H9 (cell line): ENCODE measurements at regions not wholly inside any gene's neighbourhood (a gene's known extent, or its start where the extent isn't known, plus 50 kb on each side); places are given as distances from the start of the nearest gene placed in this dataset.

Source experiments
- DNase-seq: peaks from one replicate; pipeline ENCODE4 v3.0.0-alpha.2; 2017
- H2AFZ ChIP-seq: one replicate; pipeline ENCODE4 v1.6.1; 2013; ENCODE audit warnings: mild to moderate bottlenecking, low read length, control low read depth, moderate library complexity
- H2AK5ac ChIP-seq: 2 replicates; pipeline ENCODE4 v1.6.1; 2013; ENCODE audit warnings: low read length, control low read depth, mixed read lengths; ENCODE audit not compliant: insufficient read length
- H2BK120ac ChIP-seq: one replicate; pipeline ENCODE4 v1.6.1; 2013; ENCODE audit warnings: low read depth, mild to moderate bottlenecking, low read length, control low read depth, inconsistent platforms; ENCODE audit not compliant: poor library complexity, severe bottlenecking
- H2BK12ac ChIP-seq: 2 replicates; pipeline ENCODE4 v1.6.1; 2013; ENCODE audit warnings: low read length, control low read depth, mixed read lengths, low read depth; ENCODE audit not compliant: insufficient read length
- H2BK15ac ChIP-seq: 2 replicates; pipeline ENCODE4 v1.6.1; 2013; ENCODE audit warnings: low read depth, low read length, control low read depth
- H2BK20ac ChIP-seq: one replicate; pipeline ENCODE4 v1.6.1; 2013; ENCODE audit warnings: low read depth, mild to moderate bottlenecking, low read length, control low read depth, inconsistent platforms; ENCODE audit not compliant: poor library complexity, severe bottlenecking
- H2BK5ac ChIP-seq: 2 replicates; pipeline ENCODE4 v1.6.1; 2013; ENCODE audit warnings: low read length, control low read depth, mixed read lengths; ENCODE audit not compliant: insufficient read length
- H3K14ac ChIP-seq: 2 replicates; pipeline ENCODE4 v1.6.1; 2013; ENCODE audit warnings: low read length, control low read depth; ENCODE audit not compliant: insufficient read depth
- H3K18ac ChIP-seq: 2 replicates; pipeline ENCODE4 v1.6.1; 2013; ENCODE audit warnings: low read depth, mild to moderate bottlenecking, mixed read lengths, low read length, control low read depth; ENCODE audit not compliant: insufficient read length
- H3K23ac ChIP-seq: 2 replicates; pipeline ENCODE4 v1.6.1; 2013; ENCODE audit warnings: low read length, control low read depth, mixed read lengths, low read depth; ENCODE audit not compliant: insufficient read length
- H3K23me2 ChIP-seq: 2 replicates; pipeline ENCODE4 v1.6.1; 2013; ENCODE audit warnings: low read depth, mild to moderate bottlenecking, mixed read lengths, low read length, control low read depth; ENCODE audit not compliant: insufficient read length, poor library complexity, severe bottlenecking
- H3K27ac ChIP-seq: 2 replicates; pipeline ENCODE4 v1.5.1; 2013; ENCODE audit warnings: low read length, control low read depth, mixed read lengths, low read depth; ENCODE audit not compliant: insufficient read length
- H3K27me3 ChIP-seq: 2 replicates; pipeline ENCODE4 v1.6.1; 2013; ENCODE audit warnings: low read length, control low read depth, inconsistent platforms; ENCODE audit not compliant: insufficient read depth
- H3K4ac ChIP-seq: 2 replicates; pipeline ENCODE4 v1.6.1; 2013; ENCODE audit warnings: low read depth, mild to moderate bottlenecking, control low read depth, inconsistent platforms, low read length, moderate library complexity
- H3K4me1 ChIP-seq: 2 replicates; pipeline ENCODE4 v1.6.1; 2013; ENCODE audit warnings: low read length, control low read depth, inconsistent platforms; ENCODE audit not compliant: insufficient read depth
- H3K4me2 ChIP-seq: 2 replicates; pipeline ENCODE4 v1.6.1; 2013; ENCODE audit warnings: low read length, control low read depth, mixed read lengths; ENCODE audit not compliant: insufficient read length, insufficient read depth
- H3K56ac ChIP-seq: 2 replicates; pipeline ENCODE4 v1.6.1; 2013; ENCODE audit warnings: low read depth, mild to moderate bottlenecking, mixed read lengths, low read length, control low read depth; ENCODE audit not compliant: insufficient read length
- H3K79me1 ChIP-seq: 2 replicates; pipeline ENCODE4 v1.6.1; 2013; ENCODE audit warnings: low read depth, mild to moderate bottlenecking, moderate library complexity, low read length, control low read depth, inconsistent platforms; ENCODE audit not compliant: insufficient read depth, poor library complexity, severe bottlenecking
- H3K79me2 ChIP-seq: 2 replicates; pipeline ENCODE4 v1.6.1; 2013; ENCODE audit warnings: low read length, control low read depth, inconsistent platforms; ENCODE audit not compliant: insufficient read depth
- H3K9ac ChIP-seq: 2 replicates; pipeline ENCODE4 v1.6.1; 2013; ENCODE audit warnings: low read length, control low read depth, mixed read lengths; ENCODE audit not compliant: insufficient read length; ENCODE audit errors: extremely low read depth
- H3K9me3 ChIP-seq: one replicate; pipeline ENCODE4 v1.6.1; 2013; ENCODE audit warnings: low read depth, low read length, inconsistent platforms; ENCODE audit not compliant: control insufficient read depth
- H3T11ph ChIP-seq: one replicate; pipeline ENCODE4 v1.6.1; 2013; ENCODE audit warnings: mild to moderate bottlenecking, low read length, control low read depth, inconsistent platforms
- H4K20me1 ChIP-seq: one replicate; pipeline ENCODE4 v1.6.1; 2013; ENCODE audit not compliant: control insufficient read depth, insufficient read length, insufficient read depth
- H4K5ac ChIP-seq: 2 replicates; pipeline ENCODE4 v1.6.1; 2013; ENCODE audit warnings: low read depth, mild to moderate bottlenecking, mixed read lengths, low read length, control low read depth; ENCODE audit not compliant: insufficient read length
- H4K8ac ChIP-seq: replicated peaks from 2 replicates; pipeline ENCODE4 v1.6.1; 2013; ENCODE audit warnings: low read length, control low read depth, mixed read lengths, low read depth; ENCODE audit not compliant: insufficient read length
- H4K91ac ChIP-seq: 2 replicates; pipeline ENCODE4 v1.6.1; 2013; ENCODE audit warnings: low read depth, mild to moderate bottlenecking, moderate library complexity, mixed read lengths, low read length, control low read depth; ENCODE audit not compliant: insufficient read length
- H3K27ac Mint-ChIP-seq, 3 experiments: 2 replicates in 2 of 3; 3 replicates in 1 of 3; pipeline ENCODE4 v1.8.0; 2020 to 2021; ENCODE audit warnings: mixed read lengths in 3 of 3, mild to moderate bottlenecking in 1 of 3, moderate library complexity in 1 of 3
- H3K27me3 Mint-ChIP-seq: 2 replicates; pipeline ENCODE4 v1.8.0; 2021; ENCODE audit warnings: low read depth, mild to moderate bottlenecking, moderate library complexity, mixed read lengths
- H3K36me3 Mint-ChIP-seq, 3 experiments: 2 replicates in 2 of 3; 3 replicates in 1 of 3; pipeline ENCODE4 v1.8.0; 2020 to 2021; ENCODE audit warnings: low read depth in 3 of 3, mixed read lengths in 3 of 3; ENCODE audit not compliant: insufficient read depth in 1 of 3
- H3K4me1 Mint-ChIP-seq, 2 experiments: 2 replicates each; pipeline ENCODE4 v1.8.0; 2020; ENCODE audit warnings: mixed read lengths in 2 of 2
- H3K4me3 Mint-ChIP-seq, 2 experiments: 2 replicates in 1 of 2; 3 replicates in 1 of 2; pipeline ENCODE4 v1.8.0; 2020 to 2021; ENCODE audit warnings: mild to moderate bottlenecking in 2 of 2, mixed read lengths in 2 of 2, moderate library complexity in 1 of 2
- H3K9me3 Mint-ChIP-seq, 2 experiments: 2 replicates in 1 of 2; 3 replicates in 1 of 2; pipeline ENCODE4 v1.8.0; 2020; ENCODE audit warnings: mild to moderate bottlenecking in 2 of 2, mixed read lengths in 2 of 2, moderate library complexity in 1 of 2
- CTCF ChIP-seq: fragments of 200-600 bp; sonication (generic); conservative IDR thresholded peaks from 3 replicates; pipeline ENCODE4 v1.8.0; 2021; ENCODE audit warnings: antibody characterized with exemption, mild to moderate bottlenecking
- WGBS: extraction: QIAGEN DNeasy Blood & Tissue Kit; methylation state at CpG from one replicate; pipeline ENCODE4 v1.1.7; 2013; ENCODE audit warnings: missing lambda C conversion rate, low lambda C conversion rate, mixed read lengths; ENCODE audit not compliant: insufficient read length; ENCODE audit errors: extremely low coverage; 5-methylcytosine and 5-hydroxymethylcytosine counted together

GRCh38 chr9:12954441-12954840 lies 179.6 kb downstream of the LURAP1L start:
- DNase-seq = no peak
- no peak overlapping the region for H3K14ac ChIP-seq
- no peak for TF ChIP-seq CTCF
- H3T11ph ChIP-seq = no peak overlapping the region
- Mint-ChIP-seq H3K27me3 (no peaks in the 10 kb centered on the region; the same call in 1 of the 2 replicates), H3K27ac (0 out of 7 replicates have a peak overlapping the region, but pooled peaks of 1 of the 3 experiments have one; percentile 14), H3K9me3 (peaks cover 20 to 26% of the 10 kb centered on the region in 2 experiments), H3K4me3 (no peak overlapping the region), H3K36me3 (peaks cover 22 to 44% (median 32%) of the 10 kb centered on the region in 3 experiments), H3K4me1 (peaks cover 16 to 23% of the 10 kb centered on the region in 2 experiments)
- no peaks in the 10 kb centered on the region for H4K20me1 ChIP-seq
- no peak overlapping the region for H2BK15ac ChIP-seq
- no peak overlapping the region for H3K18ac ChIP-seq
- no peak overlapping the region for H3K27ac ChIP-seq
- H3K56ac ChIP-seq = no peak overlapping the region
- H3K4ac ChIP-seq = no peak overlapping the region
- no CpG with 5 or more reads among the region's 4 CpGs for WGBS
- no peaks in the 10 kb centered on the region for H3K27me3 ChIP-seq
- no peaks in the 10 kb centered on the region; the same call in 1 of the 2 replicates for H3K4me1 ChIP-seq
- peaks cover 27% of the 10 kb centered on the region for H3K9me3 ChIP-seq
- no peak overlapping the region for H2AFZ ChIP-seq
- H2BK20ac ChIP-seq = no peak overlapping the region
- no peak overlapping the region for H4K5ac ChIP-seq
- H2BK12ac ChIP-seq = no peak overlapping the region
- H2BK120ac ChIP-seq = no peak overlapping the region
- no peaks in the 10 kb centered on the region for H3K79me1 ChIP-seq
- no peaks in the 10 kb centered on the region for H3K23me2 ChIP-seq
- H3K79me2 ChIP-seq = 0 out of 2 replicates have a peak, but pooled peaks cover 2% of the 10 kb centered on the region
- no peak overlapping the region for H3K4me2 ChIP-seq
- H4K8ac ChIP-seq = no peak overlapping the region
- no peak overlapping the region for H4K91ac ChIP-seq
- H3K9ac ChIP-seq = no peak overlapping the region
- H2AK5ac ChIP-seq = no peak overlapping the region
- no peak overlapping the region for H2BK5ac ChIP-seq
- no peak overlapping the region for H3K23ac ChIP-seq
